ENCODE measurements at regions not wholly inside any gene's neighbourhood (a gene's known extent, or its start where the extent isn't known, plus 50 kb on each side); places are given as distances from the start of the nearest gene placed in this dataset.

DNA sequence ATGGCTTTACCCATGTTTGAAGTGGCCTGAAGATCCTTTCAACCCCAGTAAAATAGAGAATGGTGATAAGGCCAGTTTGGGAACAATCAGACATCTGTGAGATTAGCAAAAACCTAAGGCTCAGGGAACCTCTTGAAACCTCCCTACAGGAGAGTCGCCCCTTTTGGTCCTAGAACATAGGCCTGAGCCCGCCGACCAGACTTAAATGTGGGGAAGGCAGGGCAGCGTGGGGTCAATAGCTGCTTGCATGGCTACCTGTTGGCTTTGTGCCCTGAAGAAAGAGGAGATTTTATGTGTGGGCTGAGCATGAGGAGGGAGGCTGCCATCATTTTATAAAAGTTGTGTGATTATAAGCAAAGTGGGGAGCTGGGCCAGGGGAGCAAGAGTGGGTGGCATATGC is 97.6 kb upstream of the TBX20 start (continued):
- no peak for TF ChIP-seq MAZ (CRISPR knock-in tag; conservative IDR thresholded peaks at IDR 0.05 in 1 of 2, IDR thresholded peaks at IDR 0.05 in 1 of 2)
- no peak for TF ChIP-seq U2AF2 (optimal IDR thresholded peaks at IDR 0.05; ENCODE audit: low read depth, low read length)
- no peak for TF ChIP-seq ZNF263 (CRISPR knock-in tag; IDR thresholded peaks at IDR 0.05; ENCODE audit: borderline replicate concordance)
- TF ChIP-seq ZNF12 (CRISPR knock-in tag; IDR thresholded peaks at IDR 0.05) = no peak
- TF ChIP-seq PPARD (CRISPR knock-in tag; IDR thresholded peaks at IDR 0.05) = no peak
- no peak for TF ChIP-seq SREBF2 (CRISPR knock-in tag; IDR thresholded peaks at IDR 0.05)
- TF ChIP-seq BRCA1 (IDR thresholded peaks at IDR 0.05) = no peak
- no peak for TF ChIP-seq BRCA1 (CRISPR knock-in tag; IDR thresholded peaks at IDR 0.05)

GRCh38 chr7:35348611-35349400 is 94.9 kb upstream of the TBX20 start:
- H3K4me1 ChIP-seq (replicated peaks in 1 of 2; ENCODE audit: control insufficient read depth in 2 of 2, insufficient read depth in 2 of 2, low read length in 2 of 2) = no peaks in the 10 kb centered on the region
- 0% methylated on average over 10 of the region's 10 CpGs for WGBS (ENCODE audit: insufficient coverage, low coverage, missing lambda C conversion rate)
- no peaks in the 10 kb centered on the region for H3K9me3 ChIP-seq (replicated peaks; ENCODE audit: control insufficient read depth, insufficient read depth, low read depth, low read length)
- H3K79me2 ChIP-seq (ENCODE audit: control insufficient read depth, insufficient read depth, low read length) = no peaks in the 10 kb centered on the region
- no peak overlapping the region for H3K9ac ChIP-seq (ENCODE audit: insufficient read depth in 1 of 2, low read depth in 2 of 2, low read length in 2 of 2)
- no peaks in the 10 kb centered on the region for H3K9me1 ChIP-seq (ENCODE audit: control insufficient read depth, insufficient read depth, low read length)
- no peak overlapping the region for H3K4me3 ChIP-seq
- no peak overlapping the region for H3K4me2 ChIP-seq (ENCODE audit: insufficient read depth, low read length)
- H2AFZ ChIP-seq (ENCODE audit: low read depth, low read length) = no peak overlapping the region
- FAIRE-seq (no peak), DNase-seq (ENCODE audit: extremely low read depth in 1 of 4, low spot score in 3 of 4) (no peak), ATAC-seq (no peak)
- no TSS peak for BruUV-seq (replicated peaks)
- intact Hi-C loops (cut with micrococcal nuclease) = no loop called here
- POLR2A ChIA-PET = no interaction called here
- H4K20me1 ChIP-seq (replicated peaks; ENCODE audit: control insufficient read depth, insufficient read depth, low read length) = no peaks in the 10 kb centered on the region
- no peaks in the 10 kb centered on the region for H3K36me3 ChIP-seq (ENCODE audit: control insufficient read depth, insufficient read depth, low read length)
- in situ Hi-C loops (cut with MboI) = no loop called here
- no peaks in the 10 kb centered on the region for H3K27me3 ChIP-seq (ENCODE audit: control insufficient read depth in 2 of 2, insufficient read depth in 2 of 2, low read length in 2 of 2)
- H3K27ac ChIP-seq (ENCODE audit: extremely low read depth, low read depth, low read length) = no peak overlapping the region
- CTCF ChIA-PET (ENCODE audit: low intra/inter-chr PET ratio) = no interaction called here
- TF ChIP-seq JUN (IDR thresholded peaks at IDR 0.05; ENCODE audit: borderline replicate concordance, low read depth, low read length) (no peak), JUN (CRISPR knock-in tag; IDR thresholded peaks at IDR 0.05; ENCODE audit: borderline replicate concordance) (no peak), SIX5 (IDR thresholded peaks at IDR 0.05; ENCODE audit: borderline replicate concordance in 1 of 2, insufficient read depth in 1 of 2, low read depth in 1 of 2, low read length in 2 of 2) (no peak), ZNF518B (CRISPR knock-in tag; IDR thresholded peaks at IDR 0.05) (no peak), PHF8 (IDR thresholded peaks at IDR 0.05; ENCODE audit: borderline replicate concordance, low read length) (no peak), SAP30 (IDR thresholded peaks at IDR 0.05; ENCODE audit: borderline replicate concordance, insufficient read depth, low read depth, low read length, poor library complexity, severe bottlenecking) (no peak), GTF2E2 (tag; IDR thresholded peaks at IDR 0.05) (no peak)
